ENCODE measurements at regions not wholly inside any gene's neighbourhood (a gene's known extent, or its start where the extent isn't known, plus 50 kb on each side); places are given as distances from the start of the nearest gene placed in this dataset.

- DNase-seq (ENCODE audit: extremely low read depth, low read depth) = no peak
These were observed 206.3 kb upstream of the TCERG1L start for GRCh38 chr10:131517781-131518180.

GRCh38 chr10:131519723-131520605 lies 208.4 kb upstream of the TCERG1L start:
- no peak for DNase-seq (ENCODE audit: extremely low read depth, low read depth)

DNA sequence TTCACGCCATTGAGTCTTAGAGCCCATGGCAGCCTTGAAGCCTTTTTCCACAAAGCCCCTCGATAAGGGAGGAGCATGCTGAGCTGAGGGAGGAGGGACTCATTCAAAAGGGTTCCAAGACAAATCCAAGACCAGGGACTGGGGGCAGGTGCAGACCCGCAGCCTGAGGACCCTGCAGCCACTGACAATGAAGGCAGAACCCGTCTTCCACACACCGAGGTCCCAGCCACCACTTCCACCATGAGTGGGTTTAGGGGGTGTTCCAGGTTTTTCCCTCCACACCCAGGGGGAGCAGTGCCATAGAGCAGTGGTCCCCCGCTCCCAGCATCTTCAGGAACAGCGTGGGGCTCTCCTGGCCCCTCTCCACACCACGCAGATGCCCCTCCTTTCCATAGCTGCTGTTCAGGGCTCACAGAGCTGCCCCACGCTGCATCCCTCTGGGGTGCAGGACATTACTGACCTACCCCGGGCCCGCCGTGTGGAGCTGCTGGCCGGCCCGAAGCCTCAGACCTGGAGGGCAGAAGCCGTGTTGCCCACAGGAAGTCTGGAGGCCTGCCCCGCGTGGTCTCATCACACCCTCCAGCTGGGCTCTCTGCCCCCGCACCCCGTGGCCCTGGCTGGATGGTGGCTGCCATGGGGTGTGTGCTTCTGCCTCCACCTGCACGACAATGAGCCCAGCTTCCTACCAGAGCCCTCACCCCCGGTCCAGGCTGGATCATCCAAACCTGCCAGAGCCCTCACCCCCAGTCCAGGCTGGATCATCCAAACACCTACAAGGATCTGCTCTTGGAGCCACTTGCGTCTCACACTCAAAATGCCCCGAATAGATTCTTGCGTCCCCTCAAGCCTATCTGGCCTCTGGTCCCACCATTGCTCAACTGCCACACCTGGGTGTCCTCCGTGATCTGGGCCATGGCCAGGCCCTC lies 220.0 kb upstream of the TCERG1L start:
- DNase-seq (ENCODE audit: extremely low read depth, low read depth) = no peak

DNA sequence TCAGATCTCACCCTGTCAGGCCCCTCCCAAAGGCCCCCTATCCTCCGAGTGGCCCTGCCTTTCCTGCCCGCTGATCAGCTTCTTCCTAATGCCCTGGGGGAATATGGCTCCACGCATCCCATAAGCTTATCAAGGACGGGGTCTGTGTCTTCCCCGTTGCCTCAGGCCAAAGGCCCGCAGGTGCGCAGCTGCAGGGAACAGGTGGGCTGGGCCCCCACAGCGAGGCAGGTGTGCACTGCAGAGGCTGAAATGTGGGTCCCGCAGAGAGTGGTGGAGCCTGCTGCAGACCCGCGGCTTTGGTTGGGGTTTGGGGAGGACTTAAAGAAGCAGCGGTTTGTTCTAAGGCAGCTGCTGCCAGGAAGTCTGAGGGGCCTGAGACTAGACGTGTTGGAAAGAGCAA lies 220.8 kb upstream of the TCERG1L start:
- no peak for DNase-seq (ENCODE audit: extremely low read depth, low read depth)

DNA sequence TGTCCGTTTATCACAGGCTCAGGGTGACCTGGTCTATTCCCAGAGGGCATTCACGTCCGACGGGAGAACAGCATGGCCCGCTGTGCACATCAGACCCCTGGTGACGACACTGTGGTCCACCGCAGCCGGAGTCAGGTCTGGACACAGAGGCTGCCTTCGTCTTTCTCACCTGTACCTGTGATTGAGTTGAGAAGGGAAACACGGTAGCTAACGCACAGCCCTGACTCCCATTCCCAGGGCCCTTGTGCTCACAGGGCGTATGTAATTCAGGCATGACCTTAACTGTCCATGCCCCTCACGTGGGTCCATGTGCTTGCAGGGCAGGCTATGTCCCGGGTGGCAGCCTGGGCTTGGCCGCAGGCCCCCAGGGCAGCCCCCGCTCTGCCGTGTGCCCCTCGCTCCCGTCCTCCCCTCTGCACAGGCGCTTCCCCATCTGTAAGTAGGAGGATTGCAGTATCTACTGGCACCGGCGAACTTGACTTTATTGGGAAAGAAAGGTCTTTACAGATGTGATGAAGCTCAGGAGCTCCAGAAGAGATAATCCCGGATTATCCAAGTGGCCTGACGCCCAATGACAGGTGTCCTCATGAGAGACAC lies 221.3 kb upstream of the TCERG1L start:
- DNase-seq (ENCODE audit: extremely low read depth, low read depth) = no peak

GRCh38 chr10:131533846-131534526 lies 222.5 kb upstream of the TCERG1L start:
- DNase-seq (ENCODE audit: extremely low read depth, low read depth) = no peak

GRCh38 chr10:131534836-131535235 lies 223.3 kb upstream of the TCERG1L start:
- no peak for DNase-seq (ENCODE audit: extremely low read depth, low read depth)

DNA sequence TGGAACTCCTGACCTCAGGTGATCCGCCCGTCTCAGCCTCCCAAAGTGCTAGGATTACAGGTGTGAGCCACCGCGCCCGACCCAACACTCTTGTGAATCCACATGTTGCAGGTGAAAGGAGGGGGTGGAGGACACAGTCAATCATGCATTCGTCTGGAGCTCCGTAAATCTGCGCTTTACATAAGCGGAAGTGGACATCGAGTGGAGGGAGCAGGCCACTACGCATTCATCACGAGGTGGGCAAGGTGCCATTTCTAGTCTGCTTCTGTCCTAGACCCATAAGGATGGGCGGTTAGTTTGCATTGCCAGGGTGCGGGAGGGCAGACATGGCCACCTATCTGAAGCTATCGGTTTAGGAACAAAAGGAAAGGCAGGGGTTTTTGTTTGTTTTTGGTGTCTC lies 225.2 kb upstream of the TCERG1L start:
- no peak for DNase-seq (ENCODE audit: extremely low read depth, low read depth)

DNA sequence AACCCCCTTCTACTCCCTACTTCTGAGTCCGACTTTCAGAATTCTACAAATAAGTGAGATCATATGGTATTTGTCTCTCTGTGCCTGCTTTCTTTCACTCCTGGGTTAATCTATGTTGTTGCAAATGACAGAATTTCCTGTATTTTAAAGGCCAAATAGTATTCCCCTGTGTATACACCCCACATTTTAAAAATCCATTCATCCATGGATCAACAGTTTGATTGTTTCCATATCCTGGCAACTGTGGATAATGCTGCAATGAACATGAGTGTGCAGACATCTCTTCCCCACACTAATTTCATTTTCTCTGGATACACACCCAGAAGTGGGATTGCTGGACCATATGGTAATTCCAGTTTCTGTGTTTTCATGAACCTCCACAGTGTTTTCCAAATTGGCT lies 225.8 kb upstream of the TCERG1L start:
- no peak for DNase-seq (ENCODE audit: extremely low read depth, low read depth)

GRCh38 chr10:131544495-131544894 lies 233.0 kb upstream of the TCERG1L start:
- DNase-seq (ENCODE audit: extremely low read depth, low read depth) = no peak

DNA sequence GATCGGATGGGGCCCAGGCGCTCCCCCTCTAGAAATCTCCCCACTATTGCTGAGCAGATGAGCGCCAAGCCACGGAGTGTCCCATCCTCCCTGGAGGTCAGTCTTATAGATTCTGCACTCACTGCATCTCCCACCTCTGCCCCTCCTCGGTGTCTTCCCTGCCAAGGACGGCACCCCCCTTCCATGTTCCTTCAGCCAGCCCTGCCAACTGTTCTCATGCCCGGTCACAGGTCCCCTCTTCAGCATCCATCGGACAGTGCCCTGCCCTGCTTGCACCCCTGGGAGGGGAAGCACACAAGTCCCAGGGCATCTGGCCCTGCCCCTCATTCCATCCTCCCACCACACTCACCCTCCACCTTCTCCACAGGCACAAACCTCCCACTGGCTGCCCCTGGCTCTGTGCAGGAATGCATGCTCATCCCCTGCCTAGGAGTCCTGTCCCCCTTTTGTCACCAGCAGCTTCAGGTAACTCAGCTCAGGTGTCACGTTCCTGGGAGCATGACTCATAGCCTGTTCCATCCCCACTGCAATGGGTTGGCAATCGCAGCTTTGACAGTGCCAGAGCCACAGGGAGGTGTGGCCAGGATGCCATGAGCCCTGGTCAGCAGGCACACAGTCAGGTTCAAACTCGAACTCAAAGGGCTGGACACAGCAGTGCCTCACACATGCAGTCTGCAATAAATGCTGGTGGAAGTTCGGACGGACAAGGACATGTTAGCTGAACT lies 234.7 kb upstream of the TCERG1L start:
- DNase-seq (ENCODE audit: extremely low read depth, low read depth) = no peak

DNA sequence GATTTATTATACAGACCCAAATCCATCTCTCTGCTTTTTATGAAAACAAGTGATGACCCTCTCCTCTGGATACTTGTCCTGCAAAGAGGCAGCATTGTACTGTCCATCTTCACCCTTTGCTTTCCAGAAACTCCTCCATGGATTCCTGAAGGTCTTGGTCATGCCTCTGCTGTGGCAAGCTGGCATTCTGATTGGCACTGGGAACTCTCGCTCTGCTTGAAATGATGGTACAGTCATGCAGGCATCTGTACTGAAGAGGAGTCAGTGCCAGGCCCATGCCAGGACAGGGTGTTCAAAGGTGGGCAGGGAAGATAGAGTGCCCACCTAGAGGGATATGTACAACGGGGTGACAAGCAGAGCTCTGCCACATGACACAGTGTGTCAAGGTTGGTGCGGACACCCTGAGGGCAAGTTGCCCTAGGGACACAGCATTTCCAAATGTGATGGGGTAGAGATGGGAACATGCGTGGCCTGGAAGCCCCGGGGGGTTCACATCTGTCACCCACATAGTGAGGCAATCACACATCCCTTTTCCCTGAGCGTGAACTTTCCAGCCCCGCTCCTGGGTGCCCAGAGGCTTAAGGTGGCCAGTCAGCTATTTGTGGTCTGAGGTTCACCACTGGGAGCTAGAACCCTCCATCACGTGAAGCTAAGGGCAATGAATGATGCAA lies 235.7 kb upstream of the TCERG1L start:
- DNase-seq (ENCODE audit: extremely low read depth, low read depth) = no peak

- DNase-seq (ENCODE audit: extremely low read depth, low read depth) = no peak
These were observed 236.7 kb upstream of the TCERG1L start for GRCh38 chr10:131548176-131548575.

DNA sequence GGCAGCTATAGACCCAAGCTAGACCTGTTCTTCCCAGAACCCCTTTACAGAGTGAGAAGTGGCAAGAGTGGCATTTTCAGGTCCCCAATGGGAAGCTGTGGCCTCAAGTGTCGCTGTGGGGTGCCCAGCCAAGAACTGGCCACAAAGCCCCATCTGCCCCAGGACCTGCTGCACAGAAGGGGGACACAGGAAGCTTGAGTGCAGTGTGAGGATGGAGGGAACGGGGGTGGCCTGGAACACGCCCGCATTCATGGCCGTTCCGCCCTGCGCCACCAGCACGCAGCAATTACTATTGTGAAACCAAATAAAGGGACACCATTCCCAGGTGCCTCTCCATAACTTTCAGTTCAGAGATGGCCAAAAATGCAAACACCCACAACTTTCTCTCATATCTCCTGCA lies 237.6 kb upstream of the TCERG1L start:
- no peak for DNase-seq (ENCODE audit: extremely low read depth, low read depth)

GRCh38 chr10:131553121-131553520 lies 241.6 kb upstream of the TCERG1L start:
- no peak for DNase-seq (ENCODE audit: extremely low read depth, low read depth)

DNA sequence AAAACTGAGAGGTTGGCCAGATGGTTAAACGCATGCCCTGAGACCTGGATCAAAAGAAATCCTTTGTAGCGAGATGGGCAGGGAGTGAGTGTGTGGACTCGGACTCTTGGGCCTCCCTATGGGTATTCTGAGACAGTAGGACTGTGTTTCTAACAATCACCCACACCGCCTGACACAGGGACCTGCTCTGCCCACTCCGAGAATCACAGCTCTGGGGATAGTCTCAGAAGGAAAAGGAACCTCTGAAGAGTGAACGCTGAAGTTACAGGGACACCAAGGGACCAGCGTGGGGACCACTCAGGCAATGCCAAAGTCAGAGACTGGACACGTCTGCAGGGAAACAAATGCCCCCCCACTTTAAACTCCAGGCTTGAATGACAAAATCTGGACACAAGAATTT lies 242.1 kb upstream of the TCERG1L start:
- DNase-seq (ENCODE audit: extremely low read depth, low read depth) = no peak

DNA sequence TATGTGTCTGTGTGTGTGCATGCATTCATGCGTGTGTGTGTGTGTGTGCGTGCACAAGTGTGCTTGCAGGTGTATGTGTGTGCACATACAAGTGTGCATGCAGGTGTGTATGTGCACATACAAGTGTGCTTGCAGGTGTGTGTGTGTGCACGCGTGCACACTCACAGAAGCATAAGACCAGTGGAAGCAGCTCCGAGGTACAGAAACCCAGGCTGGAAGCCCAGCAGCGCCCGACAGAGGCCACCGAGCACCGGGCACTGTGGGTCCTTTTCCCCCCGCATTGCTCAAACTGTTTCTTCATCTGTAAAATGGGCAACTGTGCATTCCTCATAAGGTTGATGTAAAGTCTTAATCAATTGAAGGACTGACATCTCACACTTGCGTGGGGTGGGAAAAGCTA lies 243.3 kb upstream of the TCERG1L start:
- DNase-seq (ENCODE audit: extremely low read depth, low read depth) = no peak

DNA sequence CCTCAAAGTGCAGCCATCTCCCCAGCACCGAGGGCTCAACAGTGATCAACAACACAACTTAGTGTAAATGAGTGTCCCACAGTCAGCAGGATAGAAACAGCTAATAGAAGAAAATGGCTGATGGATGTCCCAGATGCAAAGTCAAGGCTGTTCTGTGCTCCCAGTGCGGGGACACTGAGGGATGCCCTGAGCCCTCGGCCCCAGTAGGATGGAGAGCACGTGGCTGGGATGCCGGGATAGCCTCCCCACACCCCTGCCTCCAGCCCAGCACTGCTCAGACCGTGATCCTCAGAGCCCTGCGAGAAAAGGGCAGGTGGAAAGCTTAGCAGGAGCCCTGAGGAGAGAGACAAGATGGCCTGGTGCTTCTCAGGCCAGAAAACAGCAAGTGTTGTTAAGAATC lies 243.9 kb upstream of the TCERG1L start:
- DNase-seq (ENCODE audit: extremely low read depth, low read depth) = no peak

- DNase-seq (ENCODE audit: extremely low read depth, low read depth) = no peak
These were observed 244.8 kb upstream of the TCERG1L start for GRCh38 chr10:131556061-131556896.
